ENCODE measurements at regions not wholly inside any gene's neighbourhood (a gene's known extent, or its start where the extent isn't known, plus 50 kb on each side); places are given as distances from the start of the nearest gene placed in this dataset.

GRCh38 chr15:79164465-79164864, 73.9 kb upstream of the RASGRF1 start:
- 16% methylated on average over 4 of the region's 4 CpGs for WGBS (ENCODE audit: low lambda C conversion rate)
- H3K9ac ChIP-seq = no peak overlapping the region
- H3K27me3 ChIP-seq (ENCODE audit: insufficient read depth) = no peaks in the 10 kb centered on the region; the same call in 1 of the 2 replicates

DNA sequence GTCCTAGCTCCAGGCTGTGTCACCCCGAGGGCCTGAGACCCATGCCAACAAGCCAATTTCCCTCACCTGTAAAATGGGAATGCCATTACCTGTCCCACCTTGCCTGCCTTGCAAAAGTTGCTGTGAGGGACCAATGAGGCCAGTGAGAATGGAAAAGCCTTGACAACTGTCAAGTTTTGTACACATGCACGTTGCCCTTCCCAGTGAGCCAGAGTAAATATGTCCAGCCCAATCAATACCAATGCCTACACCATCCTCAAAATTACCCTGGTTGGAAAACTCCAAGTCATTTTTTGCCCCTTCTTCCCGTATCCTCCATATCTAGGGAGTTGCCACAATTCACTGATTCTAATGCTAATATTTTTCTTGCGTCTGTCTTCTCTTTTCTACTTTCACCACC, 73.5 kb upstream of the RASGRF1 start:
- Histone ChIP-seq H3K9ac (no peak overlapping the region), H2AFZ (ENCODE audit: low read depth) (no peak overlapping the region), H3F3A (replicated peaks; ENCODE audit: insufficient read depth) (no peaks in the 10 kb centered on the region), H3K27ac (ENCODE audit: low read depth in 2 of 2, low read length in 1 of 2) (no peak overlapping the region), H3K9me3 (no peaks in the 10 kb centered on the region), H4K20me1 (ENCODE audit: insufficient read depth) (no peaks in the 10 kb centered on the region), H3K27me3 (ENCODE audit: insufficient read depth) (no peaks in the 10 kb centered on the region; the same call in 1 of the 2 replicates), H3K9me2 (no peaks in the 10 kb centered on the region), H3K4me3 (ENCODE audit: low read depth in 2 of 2, low read length in 1 of 2) (no peak overlapping the region), H3K79me2 (ENCODE audit: insufficient read depth) (no peaks in the 10 kb centered on the region), H3K4me2 (no peak overlapping the region), H3K4me1 (ENCODE audit: control insufficient read depth in 1 of 2, insufficient read depth in 2 of 2, low read depth in 1 of 2, low read length in 1 of 2) (peaks cover 0 to 3% of the 10 kb centered on the region in 2 experiments; a peak in 1 of 4 replicates), H3K36me3 (replicated peaks in 1 of 2; ENCODE audit: control insufficient read depth in 1 of 2, insufficient read depth in 2 of 2, low read length in 1 of 2) (no peaks in the 10 kb centered on the region)
- no peak for DNase-seq
- POLR2A ChIA-PET = no interaction called here
- WGBS (ENCODE audit: low lambda C conversion rate) = 35% methylated on average over 4 of the region's 4 CpGs
- CTCF ChIA-PET = interaction anchor here (0.6 to 1.0 kb wide), 2 partner anchors 8 to 20 kb away, joined by 3 to 4 read pairs; no protein-coding TSS in a partner anchor
- TF ChIP-seq TAF1 (IDR thresholded peaks at IDR 0.05; ENCODE audit: borderline replicate concordance, low read depth, low read length) = no peak
- no peak for TF ChIP-seq RXRA (IDR thresholded peaks at IDR 0.05; ENCODE audit: borderline replicate concordance, low read depth)
- TF ChIP-seq EZH2phosphoT487 (IDR thresholded peaks at IDR 0.05; ENCODE audit: borderline replicate concordance, low read depth) = no peak
- TF ChIP-seq GABPA (IDR thresholded peaks at IDR 0.05; ENCODE audit: low read depth) = no peak
- no peak for TF ChIP-seq MXI1 (IDR thresholded peaks at IDR 0.05; ENCODE audit: low read depth, low read length)
- no peak for TF ChIP-seq ELF1 (IDR thresholded peaks at IDR 0.05)
- TF ChIP-seq RFX5 (IDR thresholded peaks at IDR 0.05; ENCODE audit: low read length) = no peak

More at GRCh38 chr15:79164465-79164864, 73.9 kb upstream of the RASGRF1 start:
- Histone ChIP-seq H3F3A (replicated peaks; ENCODE audit: insufficient read depth) (no peaks in the 10 kb centered on the region), H2AFZ (ENCODE audit: low read depth) (no peak overlapping the region), H3K4me1 (ENCODE audit: control insufficient read depth in 1 of 2, insufficient read depth in 2 of 2, low read depth in 1 of 2, low read length in 1 of 2) (peaks cover 0 to 7% of the 10 kb centered on the region in 2 experiments; a peak in 2 of 4 replicates), H3K9me3 (no peaks in the 10 kb centered on the region), H3K9me2 (no peaks in the 10 kb centered on the region), H3K79me2 (ENCODE audit: insufficient read depth) (no peaks in the 10 kb centered on the region), H3K4me3 (ENCODE audit: low read depth in 2 of 2, low read length in 1 of 2) (no peak overlapping the region), H3K27ac (ENCODE audit: low read depth in 2 of 2, low read length in 1 of 2) (no peak overlapping the region), H3K36me3 (replicated peaks in 1 of 2; ENCODE audit: control insufficient read depth in 1 of 2, insufficient read depth in 2 of 2, low read length in 1 of 2) (no peaks in the 10 kb centered on the region), H3K4me2 (no peak overlapping the region), H4K20me1 (ENCODE audit: insufficient read depth) (no peaks in the 10 kb centered on the region)
- ChIA-PET CTCF (interaction anchor here (1.0 kb wide), 1 partner anchor 8 kb away, joined by 3 read pairs; no protein-coding TSS in a partner anchor), POLR2A (no interaction called here)
- TF ChIP-seq EZH2phosphoT487 (IDR thresholded peaks at IDR 0.05; ENCODE audit: borderline replicate concordance, low read depth) (no peak), RAD21 (IDR thresholded peaks at IDR 0.05; ENCODE audit: low read length) (no peak), USF1 (IDR thresholded peaks at IDR 0.05; ENCODE audit: borderline replicate concordance, low read depth) (no peak), CHD2 (IDR thresholded peaks at IDR 0.05; ENCODE audit: low read length, partially characterized antibody) (no peak), NRF1 (IDR thresholded peaks at IDR 0.05; ENCODE audit: low read depth, low read length) (no peak), FOSL2 (IDR thresholded peaks at IDR 0.05; ENCODE audit: borderline replicate concordance, low read depth) (no peak), TCF12 (IDR thresholded peaks at IDR 0.05) (no peak)
- TF ChIP-seq, protein P1, sequence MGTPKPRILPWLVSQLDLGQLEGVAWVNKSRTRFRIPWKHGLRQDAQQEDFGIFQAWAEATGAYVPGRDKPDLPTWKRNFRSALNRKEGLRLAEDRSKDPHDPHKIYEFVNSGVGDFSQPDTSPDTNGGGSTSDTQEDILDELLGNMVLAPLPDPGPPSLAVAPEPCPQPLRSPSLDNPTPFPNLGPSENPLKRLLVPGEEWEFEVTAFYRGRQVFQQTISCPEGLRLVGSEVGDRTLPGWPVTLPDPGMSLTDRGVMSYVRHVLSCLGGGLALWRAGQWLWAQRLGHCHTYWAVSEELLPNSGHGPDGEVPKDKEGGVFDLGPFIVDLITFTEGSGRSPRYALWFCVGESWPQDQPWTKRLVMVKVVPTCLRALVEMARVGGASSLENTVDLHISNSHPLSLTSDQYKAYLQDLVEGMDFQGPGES (IDR thresholded peaks at IDR 0.05; ENCODE audit: low read depth, low read length) = no peak
- no peak for DNase-seq
